ENCODE measurements at regions not wholly inside any gene's neighbourhood (a gene's known extent, or its start where the extent isn't known, plus 50 kb on each side); places are given as distances from the start of the nearest gene placed in this dataset.

DNA sequence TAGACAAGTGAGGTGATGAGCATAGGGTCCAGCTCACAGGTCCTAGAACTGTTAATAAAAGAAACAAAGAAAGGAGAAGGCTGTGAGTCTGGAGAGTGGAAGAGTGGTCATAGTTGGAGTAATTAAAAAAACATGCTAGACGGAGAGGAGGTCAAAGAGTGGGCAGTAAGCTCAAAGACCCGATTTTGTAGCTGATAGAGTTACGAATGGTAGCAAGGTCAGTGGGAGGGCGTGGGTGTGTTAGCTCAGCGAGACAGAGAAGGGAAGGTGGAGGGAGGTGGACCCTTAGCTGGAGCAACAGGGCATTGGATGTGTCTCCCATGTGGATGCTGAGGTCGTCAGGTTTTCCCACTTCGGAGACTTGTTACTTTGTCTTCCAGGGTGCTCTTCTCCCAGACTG, 431.7 kb downstream of the CDH26 start:
- no peak overlapping the region for H3K23ac ChIP-seq (ENCODE audit: insufficient read length)
- no peak overlapping the region for H3K27ac ChIP-seq (ENCODE audit: low read depth, low read length)
- no peak overlapping the region for H2AFZ ChIP-seq (ENCODE audit: low read length)
- H3K9ac ChIP-seq (replicated peaks in 1 of 4; ENCODE audit: extremely low read depth in 1 of 4, low read depth in 3 of 4, low read length in 3 of 4): no peak overlapping the region
- H3K4me1 ChIP-seq (replicated peaks in 1 of 4; ENCODE audit: control insufficient read depth in 3 of 4, insufficient read depth in 4 of 4, low read length in 3 of 4): no peaks in the 10 kb centered on the region
- no peak overlapping the region for H3K14ac ChIP-seq (ENCODE audit: insufficient read length)
- no peak overlapping the region for H3K4me3 ChIP-seq (ENCODE audit: extremely low read depth in 1 of 4, insufficient read depth in 2 of 4, low read depth in 3 of 4, low read length in 4 of 4)
- no peak overlapping the region for H4K91ac ChIP-seq (replicated peaks; ENCODE audit: insufficient read length, low read length)
- no peak overlapping the region for H3K4me2 ChIP-seq (ENCODE audit: insufficient read depth in 1 of 2, low read depth in 2 of 2, low read length in 2 of 2)
- POLR2A ChIA-PET (ENCODE audit: partially characterized antibody): no interaction called here
- no peak overlapping the region for H2BK15ac ChIP-seq (ENCODE audit: low read length)
- H2BK20ac ChIP-seq (ENCODE audit: low read length): no peak overlapping the region
- no peaks in the 10 kb centered on the region for H3K79me1 ChIP-seq (ENCODE audit: low read depth, low read length)
- H4K5ac ChIP-seq (ENCODE audit: insufficient read length, low read depth, low read length): no peak overlapping the region
- no peak overlapping the region for H4K8ac ChIP-seq (ENCODE audit: extremely low read depth, insufficient read depth, low read length)
- TF ChIP-seq TAF1 (IDR thresholded peaks at IDR 0.05; ENCODE audit: low read depth, low read length) (no peak), RBBP5 (IDR thresholded peaks at IDR 0.05; ENCODE audit: borderline replicate concordance, low read depth, low read length) (no peak), EGR1 (IDR thresholded peaks at IDR 0.05; ENCODE audit: borderline replicate concordance, low read depth, low read length) (no peak), SUZ12 (IDR thresholded peaks at IDR 0.05; ENCODE audit: low read length) (no peak), EP300 (IDR thresholded peaks at IDR 0.05; ENCODE audit: borderline replicate concordance in 1 of 2, low read depth in 2 of 2, low read length in 2 of 2) (no peak), BCL11A (IDR thresholded peaks at IDR 0.05; ENCODE audit: low read depth in 2 of 2, low read length in 2 of 2) (no peak), ASH2L (IDR thresholded peaks at IDR 0.05; ENCODE audit: low read length) (no peak)
- no peak overlapping the region for H2AK5ac ChIP-seq (ENCODE audit: low read depth, low read length)
- no peak overlapping the region for H3K56ac ChIP-seq (replicated peaks; ENCODE audit: insufficient read length, low read depth, low read length)
- no peak overlapping the region for H3K18ac ChIP-seq (ENCODE audit: extremely low read depth, low read length)
- H4K20me1 ChIP-seq (replicated peaks in 1 of 2; ENCODE audit: control insufficient read depth in 1 of 2, insufficient read depth in 2 of 2, low read length in 2 of 2): no peaks in the 10 kb centered on the region
- DNase-seq (ENCODE audit: low read depth in 1 of 2, low spot score in 2 of 2) (no peak), FAIRE-seq (no peak)
- 77% methylated on average over 7 of the region's 7 CpGs; no CpG with 5 or more reads in 1 of the 2 experiments for WGBS, 2 experiments (ENCODE audit: extremely low coverage in 1 of 2, insufficient coverage in 1 of 2, insufficient read length in 1 of 2, insufficient replicate concordance in 2 of 2, low coverage in 1 of 2, low lambda C conversion rate in 2 of 2, missing lambda C conversion rate in 1 of 2)
- H3K4ac ChIP-seq (replicated peaks; ENCODE audit: insufficient read length, low read depth, low read length): no peak overlapping the region
- no peak overlapping the region for H2BK5ac ChIP-seq (ENCODE audit: low read depth, low read length)
- CTCF ChIA-PET (ENCODE audit: partially characterized antibody): no interaction called here
- no peaks in the 10 kb centered on the region for H3K79me2 ChIP-seq (ENCODE audit: control insufficient read depth in 1 of 2, insufficient read depth in 2 of 2, low read length in 2 of 2)
- H2BK12ac ChIP-seq (ENCODE audit: low read depth, low read length): no peak overlapping the region
- no peaks in the 10 kb centered on the region; the same call in 1 of the 2 replicates for H3K23me2 ChIP-seq (ENCODE audit: low read depth, low read length)
- H2BK120ac ChIP-seq (replicated peaks; ENCODE audit: low read depth, low read length): no peak overlapping the region
- peaks cover 0 to 4% (median 1%) of the 10 kb centered on the region in 4 experiments; a peak in 1 of 7 replicates for H3K27me3 ChIP-seq (replicated peaks in 1 of 4; ENCODE audit: control insufficient read depth in 3 of 4, extremely low read depth in 1 of 4, insufficient read depth in 3 of 4, low read length in 3 of 4)
- H3K36me3 ChIP-seq (ENCODE audit: control insufficient read depth in 2 of 4, insufficient read depth in 4 of 4, low read length in 3 of 4): no peaks in the 10 kb centered on the region
- H3K9me3 ChIP-seq (ENCODE audit: insufficient read depth in 2 of 2, low read depth in 1 of 2, low read length in 1 of 2): no peaks in the 10 kb centered on the region

All from H1 (cell line).